Prostate gland (tissue), 2 donors: ENCODE measurements at regions not wholly inside any gene's neighbourhood (a gene's known extent, or its start where the extent isn't known, plus 50 kb on each side); places are given as distances from the start of the nearest gene placed in this dataset.
A peak's percentile ranks its signal among the peaks of the same experiment; 100 is the strongest.

Source experiments
- DNase-seq: peaks from one replicate; pipeline ENCODE4 v3.0.0-alpha.2; 2019; ENCODE audit warnings: low spot score
- H3K27ac ChIP-seq, 2 donors: fragments of 200-600 bp; sonication (generic); 2 replicates each; pipeline ENCODE4 v1.5.1; 2017 to 2019
- H3K27me3 ChIP-seq: fragments of 200-600 bp; sonication (generic); replicated peaks from 2 replicates; pipeline ENCODE4 v1.5.1; 2019; ENCODE audit not compliant: insufficient read depth
- H3K36me3 ChIP-seq, 2 donors: fragments of 200-600 bp; sonication (generic); 1 replicate in 1 of 2; 2 replicates in 1 of 2; pipeline versions ENCODE4 v1.5.1 to v1.8.1; 2017 to 2019
- H3K4me1 ChIP-seq: fragments of 200-600 bp; sonication (generic); replicated peaks from 2 replicates; pipeline ENCODE4 v1.5.1; 2019
- H3K4me3 ChIP-seq, 2 donors: fragments of 200-600 bp; sonication (generic); 2 replicates each; pipeline ENCODE4 v1.5.1; 2017 to 2019
- H3K9me3 ChIP-seq: fragments of 200-600 bp; sonication (generic); 2 replicates; pipeline ENCODE4 v1.5.1; 2017
- POLR2A ChIP-seq: fragments of 450-650 bp; IDR thresholded peaks from one replicate; pipeline ENCODE4 v1.6.1; 2016; ENCODE audit warnings: antibody characterized with exemption, mild to moderate bottlenecking
- POLR2AphosphoS5 ChIP-seq: sonication (generic); formaldehyde crosslinking; IDR thresholded peaks from one replicate; pipeline ENCODE4 v1.6.1; 2017; ENCODE audit warnings: antibody characterized with exemption
- WGBS: methylation state at CpG from one replicate; pipeline ENCODE4 v1.1.5; 2018; 5-methylcytosine and 5-hydroxymethylcytosine counted together
- intact Hi-C: fragments of 100-400 bp; cut with DNase I; formaldehyde crosslinking; loops from one replicate; pipeline ENCODE4 v1.14.2; 2022
- TF ChIP-seq, protein P1 (sequence below), 4 experiments: fragments of 200-600 bp in 2 of 4; fragments of 450-650 bp in 2 of 4; sonication (generic) in 2 of 4; IDR thresholded peaks; 1 replicate in 3 of 4; 2 replicates in 1 of 4; pipeline ENCODE4 v1.5.1; 2016 to 2019; ENCODE audit warnings: antibody characterized with exemption in 4 of 4, mild to moderate bottlenecking in 2 of 4, moderate library complexity in 2 of 4

- H3K27me3 ChIP-seq: no peaks in the 10 kb centered on the region
- peak overlapping the region in 1 of 2 donors; percentile 47 for H3K27ac ChIP-seq
- TF ChIP-seq, protein P1, sequence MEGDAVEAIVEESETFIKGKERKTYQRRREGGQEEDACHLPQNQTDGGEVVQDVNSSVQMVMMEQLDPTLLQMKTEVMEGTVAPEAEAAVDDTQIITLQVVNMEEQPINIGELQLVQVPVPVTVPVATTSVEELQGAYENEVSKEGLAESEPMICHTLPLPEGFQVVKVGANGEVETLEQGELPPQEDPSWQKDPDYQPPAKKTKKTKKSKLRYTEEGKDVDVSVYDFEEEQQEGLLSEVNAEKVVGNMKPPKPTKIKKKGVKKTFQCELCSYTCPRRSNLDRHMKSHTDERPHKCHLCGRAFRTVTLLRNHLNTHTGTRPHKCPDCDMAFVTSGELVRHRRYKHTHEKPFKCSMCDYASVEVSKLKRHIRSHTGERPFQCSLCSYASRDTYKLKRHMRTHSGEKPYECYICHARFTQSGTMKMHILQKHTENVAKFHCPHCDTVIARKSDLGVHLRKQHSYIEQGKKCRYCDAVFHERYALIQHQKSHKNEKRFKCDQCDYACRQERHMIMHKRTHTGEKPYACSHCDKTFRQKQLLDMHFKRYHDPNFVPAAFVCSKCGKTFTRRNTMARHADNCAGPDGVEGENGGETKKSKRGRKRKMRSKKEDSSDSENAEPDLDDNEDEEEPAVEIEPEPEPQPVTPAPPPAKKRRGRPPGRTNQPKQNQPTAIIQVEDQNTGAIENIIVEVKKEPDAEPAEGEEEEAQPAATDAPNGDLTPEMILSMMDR (IDR thresholded peaks at IDR 0.05): no peak
- TF ChIP-seq POLR2AphosphoS5: no peak
- TF ChIP-seq POLR2A: no peak
- no peaks in the 10 kb centered on the region for H3K9me3 ChIP-seq
- H3K4me1 ChIP-seq: no peaks in the 10 kb centered on the region
- H3K4me3 ChIP-seq: no peak overlapping the region
- H3K36me3 ChIP-seq: no peaks in the 10 kb centered on the region
- WGBS: 67% methylated on average over 4 of the region's 4 CpGs
- no peak for DNase-seq
- intact Hi-C loops: no loop called here
These were observed 283.7 kb upstream of the ZMIZ1 start for GRCh38 chr10:78785066-78785465.

GRCh38 chr10:78785991-78786390, 282.8 kb upstream of the ZMIZ1 start:
- no peak for DNase-seq
- H3K27ac ChIP-seq: peak overlapping the region in 1 of 2 donors; percentile 47
- intact Hi-C loops: no loop called here
- WGBS: 61% methylated on average over 6 of the region's 6 CpGs
- H3K4me3 ChIP-seq: no peak overlapping the region
- no peak for TF ChIP-seq POLR2AphosphoS5
- no peak for TF ChIP-seq POLR2A
- TF ChIP-seq, protein P1 (IDR thresholded peaks at IDR 0.05): no peak
- H3K9me3 ChIP-seq: no peaks in the 10 kb centered on the region
- no peaks in the 10 kb centered on the region for H3K4me1 ChIP-seq
- no peaks in the 10 kb centered on the region for H3K27me3 ChIP-seq
- no peaks in the 10 kb centered on the region for H3K36me3 ChIP-seq

DNA sequence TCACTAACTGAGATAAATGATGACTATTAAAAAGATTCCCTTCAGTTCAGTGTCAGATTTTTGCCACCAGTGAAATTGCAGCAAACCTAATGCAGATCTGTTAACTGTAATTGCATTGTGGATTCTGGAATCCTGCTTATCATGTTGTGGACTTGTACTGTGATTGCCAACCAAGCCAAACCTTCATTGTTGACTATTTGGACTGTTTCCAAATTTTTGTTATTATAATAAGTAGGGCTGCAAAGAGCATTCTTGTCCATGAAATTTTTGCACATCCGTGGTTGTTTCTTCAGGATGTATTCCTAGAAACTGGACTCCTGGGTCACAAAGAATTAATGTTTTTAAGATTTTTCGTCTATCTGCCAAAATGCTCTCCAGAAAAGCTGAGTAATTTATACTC, 281.6 kb upstream of the ZMIZ1 start:
- no peak for DNase-seq
- Histone ChIP-seq H3K27ac (no peak overlapping the region), H3K4me1 (no peaks in the 10 kb centered on the region), H3K36me3 (no peaks in the 10 kb centered on the region), H3K27me3 (no peaks in the 10 kb centered on the region), H3K9me3 (no peaks in the 10 kb centered on the region), H3K4me3 (no peak overlapping the region)
- TF ChIP-seq, protein P1 (IDR thresholded peaks at IDR 0.05): no peak
- TF ChIP-seq POLR2A: no peak
- TF ChIP-seq POLR2AphosphoS5: no peak
- intact Hi-C loops: no loop called here
- WGBS: 28% methylated on average over 2 of the region's 2 CpGs

GRCh38 chr10:78794736-78795455, 273.9 kb upstream of the ZMIZ1 start:
- no peak for DNase-seq
- TF ChIP-seq POLR2A (no peak), POLR2AphosphoS5 (no peak)
- TF ChIP-seq, protein P1 (IDR thresholded peaks at IDR 0.05): no peak
- no peaks in the 10 kb centered on the region for H3K4me1 ChIP-seq
- no peaks in the 10 kb centered on the region for H3K9me3 ChIP-seq
- intact Hi-C loops: no loop called here
- no peak overlapping the region for H3K4me3 ChIP-seq
- 81% methylated on average over 7 of the region's 7 CpGs for WGBS
- H3K36me3 ChIP-seq: no peaks in the 10 kb centered on the region
- no peaks in the 10 kb centered on the region for H3K27me3 ChIP-seq
- no peak overlapping the region for H3K27ac ChIP-seq
